RWPE1 (cell line): ENCODE measurements at regions not wholly inside any gene's neighbourhood (a gene's known extent, or its start where the extent isn't known, plus 50 kb on each side); places are given as distances from the start of the nearest gene placed in this dataset.
A peak's percentile ranks its signal among the peaks of the same experiment; 100 is the strongest.

ENCODE experiments used
- CTCF ChIA-PET: fragments of 350-600 bp; sonication (Branson Sonifier 250); formaldehyde crosslinking; extraction: SDS; loops from one replicate; lab custom pipeline; 2021; lab: Yijun Ruan, JAX
- POLR2A ChIA-PET: fragments of 400-600 bp; formaldehyde crosslinking; extraction: SDS; loops from one replicate; lab custom pipeline; 2020; ENCODE audit warnings: antibody characterized with exemption; ENCODE audit not compliant: low non-redundant PET; lab: Yijun Ruan, JAX
- DNase-seq: peaks from one replicate; pipeline ENCODE4 v3.0.0; 2012; ENCODE audit warnings: low spot score
- H3K27ac ChIP-seq: fragments of 450-650 bp; 2 replicates; pipeline ENCODE4 v1.5.1; 2017
- TF ChIP-seq, protein P1 (sequence below): fragments of 450-650 bp; conservative IDR thresholded peaks from 2 replicates; pipeline ENCODE4 v1.5.1; 2017; ENCODE audit warnings: low read depth, mild to moderate bottlenecking

- DNase-seq = peak; percentile 63
- H3K27ac ChIP-seq = no peak overlapping the region
- POLR2A ChIA-PET = no interaction called here
- TF ChIP-seq, protein P1, sequence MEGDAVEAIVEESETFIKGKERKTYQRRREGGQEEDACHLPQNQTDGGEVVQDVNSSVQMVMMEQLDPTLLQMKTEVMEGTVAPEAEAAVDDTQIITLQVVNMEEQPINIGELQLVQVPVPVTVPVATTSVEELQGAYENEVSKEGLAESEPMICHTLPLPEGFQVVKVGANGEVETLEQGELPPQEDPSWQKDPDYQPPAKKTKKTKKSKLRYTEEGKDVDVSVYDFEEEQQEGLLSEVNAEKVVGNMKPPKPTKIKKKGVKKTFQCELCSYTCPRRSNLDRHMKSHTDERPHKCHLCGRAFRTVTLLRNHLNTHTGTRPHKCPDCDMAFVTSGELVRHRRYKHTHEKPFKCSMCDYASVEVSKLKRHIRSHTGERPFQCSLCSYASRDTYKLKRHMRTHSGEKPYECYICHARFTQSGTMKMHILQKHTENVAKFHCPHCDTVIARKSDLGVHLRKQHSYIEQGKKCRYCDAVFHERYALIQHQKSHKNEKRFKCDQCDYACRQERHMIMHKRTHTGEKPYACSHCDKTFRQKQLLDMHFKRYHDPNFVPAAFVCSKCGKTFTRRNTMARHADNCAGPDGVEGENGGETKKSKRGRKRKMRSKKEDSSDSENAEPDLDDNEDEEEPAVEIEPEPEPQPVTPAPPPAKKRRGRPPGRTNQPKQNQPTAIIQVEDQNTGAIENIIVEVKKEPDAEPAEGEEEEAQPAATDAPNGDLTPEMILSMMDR = peak; percentile 89
- CTCF ChIA-PET = interaction anchor here (0.5 to 2.1 kb wide), 12 partner anchors 10 to 355 kb away, joined by 3 to 10 read pairs (median 4); no protein-coding TSS in a partner anchor
Measured at GRCh38 chr6:54717849-54718455, 128.6 kb upstream of the FAM83B start.

GRCh38 chr6:54718541-54719023 lies 128.0 kb upstream of the FAM83B start:
- no peak overlapping the region for H3K27ac ChIP-seq
- TF ChIP-seq, protein P1 = no peak
- ChIA-PET CTCF (interaction anchor here (0.6 to 2.1 kb wide), 9 partner anchors 11 to 930 kb away, joined by 3 to 10 read pairs (median 4); no protein-coding TSS in a partner anchor), POLR2A (no interaction called here)
- DNase-seq = no peak

DNA sequence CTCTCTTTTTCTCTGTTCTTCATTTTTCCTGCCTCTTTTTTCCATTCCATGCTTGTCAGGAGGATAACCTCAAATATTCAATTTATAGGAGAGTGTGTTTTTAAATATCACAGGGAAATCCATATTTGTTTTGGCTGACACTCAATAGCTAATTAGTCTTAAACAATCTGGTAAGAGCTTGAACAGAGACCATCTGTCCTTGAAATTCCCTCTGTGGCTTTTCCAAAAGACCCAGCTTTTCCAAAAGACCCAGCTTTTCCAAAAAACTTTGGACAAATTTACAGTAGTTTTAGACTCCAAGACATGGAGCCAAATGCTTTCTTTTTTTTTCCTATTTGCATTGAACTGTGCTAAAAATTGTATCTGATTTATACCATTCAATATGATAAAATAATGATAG lies 127.4 kb upstream of the FAM83B start:
- TF ChIP-seq, protein P1 = no peak
- H3K27ac ChIP-seq = no peak overlapping the region
- POLR2A ChIA-PET = no interaction called here
- no peak for DNase-seq
- CTCF ChIA-PET = interaction anchor here (0.7 to 2.1 kb wide), 4 partner anchors 350 to 931 kb away, joined by 3 to 10 read pairs (median 4); no protein-coding TSS in a partner anchor

DNA sequence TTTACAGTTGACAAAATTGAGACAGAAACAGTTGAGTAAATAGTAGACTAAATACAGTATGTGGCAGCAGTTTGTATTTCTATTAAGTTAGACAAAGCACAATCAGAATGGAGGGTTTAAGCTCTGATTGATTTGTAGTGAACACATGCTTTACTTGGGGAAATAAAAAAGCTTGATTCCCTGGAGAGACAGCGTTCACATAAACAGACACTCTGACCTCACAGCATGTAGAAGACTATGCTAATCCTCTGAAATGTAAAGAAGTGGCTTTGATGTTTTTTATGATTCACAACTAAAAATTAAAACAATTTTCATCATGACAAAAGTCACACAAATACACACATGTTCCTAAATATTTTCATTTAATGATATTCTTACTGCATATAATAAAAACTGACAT lies 126.9 kb upstream of the FAM83B start:
- ChIA-PET POLR2A (no interaction called here), CTCF (interaction anchor here (0.6 to 0.7 kb wide), 3 partner anchors 501 to 744 kb away, joined by 3 to 4 read pairs (median 3); no protein-coding TSS in a partner anchor)
- TF ChIP-seq, protein P1 = no peak
- DNase-seq = no peak
- no peak overlapping the region for H3K27ac ChIP-seq

GRCh38 chr6:54722328-54722727 lies 124.2 kb upstream of the FAM83B start:
- POLR2A ChIA-PET = no interaction called here
- CTCF ChIA-PET = no interaction called here

GRCh38 chr6:54729716-54730115 lies 116.9 kb upstream of the FAM83B start:
- TF ChIP-seq, protein P1 = no peak
- CTCF ChIA-PET = no interaction called here
- POLR2A ChIA-PET = no interaction called here
- DNase-seq = no peak
- H3K27ac ChIP-seq = no peak overlapping the region

More at GRCh38 chr6:54722328-54722727, 124.2 kb upstream of the FAM83B start:
- no peak for DNase-seq
- H3K27ac ChIP-seq = peak overlapping the region; percentile 50; the same call in 1 of the 2 replicates
- TF ChIP-seq, protein P1 = no peak
